Tibial nerve (tissue), 4 donors: ENCODE measurements at regions not wholly inside any gene's neighbourhood (a gene's known extent, or its start where the extent isn't known, plus 50 kb on each side); places are given as distances from the start of the nearest gene placed in this dataset.

Source experiments
- DNase-seq, 2 donors: peaks; one replicate each; pipeline ENCODE4 v3.0.0-alpha.2; 2019; ENCODE audit warnings: low spot score in 2 of 2
- H3K27ac ChIP-seq, 4 donors: fragments of 200-600 bp; sonication (generic) in 3 of 4; one replicate each; pipeline ENCODE4 v1.5.1; 2017 to 2019; ENCODE audit warnings: mild to moderate bottlenecking in 1 of 4
- H3K27me3 ChIP-seq, 2 donors: fragments of 200-600 bp; sonication (generic) in 1 of 2; one replicate each; pipeline versions ENCODE4 v1.5.1 to v1.6.0; 2017 to 2019
- H3K36me3 ChIP-seq, 3 donors: fragments of 200-600 bp; sonication (generic); one replicate each; pipeline ENCODE4 v1.5.1; 2018 to 2019
- H3K4me1 ChIP-seq, 4 donors: fragments of 200-600 bp; sonication (generic) in 3 of 4; one replicate each; pipeline ENCODE4 v1.5.1; 2017 to 2019
- H3K4me3 ChIP-seq, 4 donors: fragments of 200-600 bp; sonication (generic) in 3 of 4; one replicate each; pipeline ENCODE4 v1.5.1; 2017 to 2019; ENCODE audit warnings: mild to moderate bottlenecking in 1 of 4, moderate library complexity in 1 of 4
- H3K9me3 ChIP-seq, 4 donors: fragments of 200-600 bp; sonication (generic) in 3 of 4; one replicate each; pipeline ENCODE4 v1.5.1; 2017 to 2019
- CTCF ChIP-seq, 5 experiments: fragments of 200-600 bp in 3 of 5; fragments of 450-650 bp in 2 of 5; sonication (generic) in 3 of 5; IDR thresholded peaks; one replicate each; pipeline ENCODE4 v1.5.1; 2016 to 2019; ENCODE audit warnings: antibody characterized with exemption in 5 of 5, mild to moderate bottlenecking in 3 of 5, moderate library complexity in 2 of 5
- EP300 ChIP-seq, 2 donors: sonication (generic); formaldehyde crosslinking; IDR thresholded peaks; one replicate each; pipeline ENCODE4 v1.6.1; 2017; ENCODE audit warnings: antibody characterized with exemption in 2 of 2, mild to moderate bottlenecking in 1 of 2
- POLR2A ChIP-seq, 2 donors: fragments of 450-650 bp; IDR thresholded peaks; one replicate each; pipeline ENCODE4 v1.6.1; 2017; ENCODE audit warnings: antibody characterized with exemption in 2 of 2, mild to moderate bottlenecking in 2 of 2, moderate library complexity in 2 of 2
- WGBS, 2 donors: methylation state at CpG; one replicate each; pipeline ENCODE4 v1.1.5; 2018; 5-methylcytosine and 5-hydroxymethylcytosine counted together

- TF ChIP-seq EP300 (IDR thresholded peaks at IDR 0.05) (peak in 1 of 2 donors; percentile 81), CTCF (IDR thresholded peaks at IDR 0.05) (no peak), POLR2A (IDR thresholded peaks at IDR 0.05) (peak in 1 of 2 donors; percentile 40)
- H3K9me3 ChIP-seq = no peaks in the 10 kb centered on the region
- no peaks in the 10 kb centered on the region for H3K27me3 ChIP-seq
- peak overlapping the region; percentile 64 to 92 (median 79) for H3K27ac ChIP-seq
- DNase-seq = no peak
- no peak overlapping the region for H3K4me3 ChIP-seq
- H3K36me3 ChIP-seq = no peaks in the 10 kb centered on the region
- H3K4me1 ChIP-seq = peaks cover 0 to 60% (median 44%) of the 10 kb centered on the region in 4 donors
- WGBS, 2 donors = 32 to 45% methylated on average over 11 of the region's 11 CpGs
These were observed 224.9 kb downstream of the SEC14L1 start for GRCh38 chr17:77365584-77366186.

- H3K4me3 ChIP-seq = no peak overlapping the region
- peaks cover 0 to 65% (median 49%) of the 10 kb centered on the region in 4 donors for H3K4me1 ChIP-seq
- 31 to 39% methylated on average over 5 of the region's 5 CpGs for WGBS, 2 donors
- no peak for TF ChIP-seq POLR2A (IDR thresholded peaks at IDR 0.05)
- no peak for TF ChIP-seq EP300 (IDR thresholded peaks at IDR 0.05)
- TF ChIP-seq CTCF (IDR thresholded peaks at IDR 0.05) = no peak
- no peaks in the 10 kb centered on the region for H3K36me3 ChIP-seq
- no peak for DNase-seq
- no peaks in the 10 kb centered on the region for H3K9me3 ChIP-seq
- peak overlapping the region; percentile 64 to 92 (median 79) for H3K27ac ChIP-seq
- no peaks in the 10 kb centered on the region for H3K27me3 ChIP-seq
These were observed 225.4 kb downstream of the SEC14L1 start for GRCh38 chr17:77366206-77366557.

- Histone ChIP-seq H3K4me1 (peaks cover 0 to 70% (median 54%) of the 10 kb centered on the region in 4 donors), H3K36me3 (no peaks in the 10 kb centered on the region), H3K9me3 (no peaks in the 10 kb centered on the region), H3K4me3 (no peak overlapping the region), H3K27ac (peak overlapping the region; percentile 64 to 92 (median 79)), H3K27me3 (no peaks in the 10 kb centered on the region)
- no peak for TF ChIP-seq POLR2A (IDR thresholded peaks at IDR 0.05)
- TF ChIP-seq CTCF (IDR thresholded peaks at IDR 0.05) = no peak
- no peak for TF ChIP-seq EP300 (IDR thresholded peaks at IDR 0.05)
- DNase-seq = no peak
- WGBS, 2 donors = 47 to 60% methylated on average over 8 of the region's 8 CpGs
These were observed 225.9 kb downstream of the SEC14L1 start for GRCh38 chr17:77366558-77367245.

- H3K27me3 ChIP-seq = no peaks in the 10 kb centered on the region
- no peak for TF ChIP-seq POLR2A (IDR thresholded peaks at IDR 0.05)
- TF ChIP-seq CTCF (IDR thresholded peaks at IDR 0.05) = no peak
- TF ChIP-seq EP300 (IDR thresholded peaks at IDR 0.05) = no peak
- DNase-seq = no peak
- 82 to 86% methylated on average over 12 to 13 of the region's 13 CpGs for WGBS, 2 donors
- no peaks in the 10 kb centered on the region for H3K36me3 ChIP-seq
- H3K9me3 ChIP-seq = no peaks in the 10 kb centered on the region
- H3K4me1 ChIP-seq = peaks cover 0 to 67% (median 52%) of the 10 kb centered on the region in 4 donors
- peak overlapping the region in 3 of 4 donors; percentile 40 to 95 (median 93) for H3K27ac ChIP-seq
- H3K4me3 ChIP-seq = no peak overlapping the region
These were observed 228.8 kb downstream of the SEC14L1 start for GRCh38 chr17:77369544-77369971.

- no peaks in the 10 kb centered on the region for H3K36me3 ChIP-seq
- no peak for DNase-seq
- H3K4me1 ChIP-seq = peaks cover 0 to 67% (median 50%) of the 10 kb centered on the region in 4 donors
- H3K27me3 ChIP-seq = no peaks in the 10 kb centered on the region
- no peak overlapping the region for H3K4me3 ChIP-seq
- 51 to 59% methylated on average over 5 of the region's 5 CpGs for WGBS, 2 donors
- H3K27ac ChIP-seq = peak overlapping the region in 3 of 4 donors; percentile 40 to 95 (median 93)
- TF ChIP-seq CTCF (IDR thresholded peaks at IDR 0.05) = no peak
- TF ChIP-seq POLR2A (IDR thresholded peaks at IDR 0.05) = no peak
- TF ChIP-seq EP300 (IDR thresholded peaks at IDR 0.05) = no peak
- no peaks in the 10 kb centered on the region for H3K9me3 ChIP-seq
These were observed 229.8 kb downstream of the SEC14L1 start for GRCh38 chr17:77370586-77370985.
